ENCODE measurements at regions not wholly inside any gene's neighbourhood (a gene's known extent, or its start where the extent isn't known, plus 50 kb on each side); places are given as distances from the start of the nearest gene placed in this dataset.
"Not testable (repeated sequence)": the region's sequence is repeated elsewhere in the genome, so short reads cannot be mapped to it uniquely, and the experiment has no call there.

GRCh38 chr20:29031262-29031982 is 2226.0 kb upstream of the DEFB115 start:
- WGBS: 78% methylated on average over 15 of the region's 16 CpGs
- H3K27ac ChIP-seq (ENCODE audit: low read depth); H3K36me3 ChIP-seq (ENCODE audit: insufficient read depth); DNase-seq (ENCODE audit: extremely low spot score); H3K4me3 ChIP-seq (ENCODE audit: low read depth, low read length); H3K4me1 ChIP-seq (ENCODE audit: insufficient read depth): not testable (repeated sequence)

GRCh38 chr20:29044239-29044638 is 2213.2 kb upstream of the DEFB115 start:
- DNase-seq (ENCODE audit: extremely low spot score); H3K27ac ChIP-seq (ENCODE audit: low read depth); H3K36me3 ChIP-seq (ENCODE audit: insufficient read depth); H3K4me1 ChIP-seq (ENCODE audit: insufficient read depth); H3K4me3 ChIP-seq (ENCODE audit: low read depth, low read length): not testable (repeated sequence)
- WGBS: 83% methylated on average over 12 of the region's 12 CpGs

DNA sequence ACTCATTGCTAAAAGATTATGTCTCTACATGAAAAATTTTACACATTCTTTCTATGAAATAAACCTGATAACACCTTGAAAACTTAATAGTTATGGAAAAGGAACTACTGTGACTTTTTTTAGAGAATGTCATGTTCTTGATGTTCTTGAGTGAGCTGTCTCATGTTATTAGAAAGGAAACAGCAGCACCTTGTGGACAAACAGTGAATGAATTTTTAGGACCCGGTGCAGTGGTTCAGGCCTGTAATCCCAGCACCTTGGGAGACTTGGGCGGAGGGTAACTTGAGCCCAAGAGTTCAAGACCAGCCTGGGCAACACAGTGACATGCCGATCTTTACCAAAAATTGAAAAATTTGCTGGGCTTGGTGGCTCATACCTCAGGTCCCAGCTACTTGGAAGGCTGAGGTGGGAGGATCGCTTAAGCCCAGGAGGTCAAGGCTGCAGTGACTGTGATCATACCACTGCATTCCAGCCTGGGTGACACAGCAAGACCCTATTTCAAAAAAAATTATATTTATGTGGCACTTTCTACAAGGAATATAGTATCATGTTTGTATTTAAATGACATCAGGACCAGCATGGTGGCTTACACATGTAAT is 2207.4 kb upstream of the DEFB115 start:
- 58% methylated on average over 4 of the region's 4 CpGs for whole genome bisulfite sequencing
- not testable (repeated sequence) for H3K4me3 ChIP-seq (ENCODE audit: low read depth, low read length); H3K4me1 ChIP-seq (ENCODE audit: insufficient read depth); H3K36me3 ChIP-seq (ENCODE audit: insufficient read depth); H3K27ac ChIP-seq (ENCODE audit: low read depth); DNase-seq (ENCODE audit: extremely low spot score)

- 31% methylated on average over 6 of the region's 6 CpGs for WGBS
- H3K36me3 ChIP-seq (ENCODE audit: insufficient read depth); H3K4me1 ChIP-seq (ENCODE audit: insufficient read depth); DNase-seq (ENCODE audit: extremely low spot score); H3K27ac ChIP-seq (ENCODE audit: low read depth); H3K4me3 ChIP-seq (ENCODE audit: low read depth, low read length): not testable (repeated sequence)
Observed at GRCh38 chr20:29057866-29058484, 2199.5 kb upstream of the DEFB115 start.

DNA sequence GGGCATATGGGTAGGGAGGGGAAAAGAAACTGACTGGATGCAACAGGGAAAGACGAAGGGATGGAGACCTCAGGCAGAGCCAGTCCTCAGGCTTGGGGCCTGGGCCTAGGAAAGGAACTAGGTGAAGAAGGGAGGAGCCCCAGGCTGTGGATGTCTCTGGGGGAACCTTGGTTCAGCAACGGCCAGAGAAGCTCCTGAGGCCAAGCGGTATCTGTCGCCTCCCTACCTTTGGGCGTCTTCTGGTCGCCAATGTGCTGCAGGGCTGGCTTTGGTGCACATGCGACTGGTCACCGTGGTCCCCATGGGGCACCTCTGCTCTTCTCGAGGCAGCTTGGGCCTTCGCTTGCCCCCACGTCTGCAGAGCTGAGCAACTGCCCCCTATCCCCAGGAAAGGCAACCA is 2195.0 kb upstream of the DEFB115 start:
- not testable (repeated sequence) for H3K36me3 ChIP-seq (ENCODE audit: insufficient read depth); H3K4me3 ChIP-seq (ENCODE audit: low read depth, low read length); H3K27ac ChIP-seq (ENCODE audit: low read depth); DNase-seq (ENCODE audit: extremely low spot score); H3K4me1 ChIP-seq (ENCODE audit: insufficient read depth)
- 78% methylated on average over 11 of the region's 11 CpGs for WGBS

DNA sequence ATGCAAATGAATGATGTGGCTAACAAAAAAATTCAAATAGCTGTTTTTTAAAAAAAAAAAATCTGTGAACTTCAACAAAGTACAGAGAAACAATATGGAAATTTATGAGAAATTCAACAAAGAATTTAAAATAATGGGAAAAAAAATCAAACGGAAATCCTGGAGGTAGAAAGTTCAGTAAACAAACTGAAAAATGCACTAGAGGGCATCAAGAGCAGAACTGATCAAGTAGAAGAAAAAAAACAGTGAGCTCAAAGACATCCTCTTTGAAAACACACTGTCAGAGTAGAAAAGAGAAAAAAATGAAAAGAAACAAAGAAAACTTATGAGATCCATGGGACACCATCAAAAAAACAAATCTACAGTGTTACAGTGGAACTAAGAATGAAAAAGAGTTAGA is 2191.1 kb upstream of the DEFB115 start:
- 48% methylated on average over 1 of the region's 1 CpG for WGBS
- DNase-seq (ENCODE audit: extremely low spot score); H3K27ac ChIP-seq (ENCODE audit: low read depth); H3K4me3 ChIP-seq (ENCODE audit: low read depth, low read length); H3K36me3 ChIP-seq (ENCODE audit: insufficient read depth); H3K4me1 ChIP-seq (ENCODE audit: insufficient read depth): not testable (repeated sequence)

- H3K36me3 ChIP-seq (ENCODE audit: insufficient read depth); DNase-seq (ENCODE audit: extremely low spot score); H3K4me1 ChIP-seq (ENCODE audit: insufficient read depth); H3K4me3 ChIP-seq (ENCODE audit: low read depth, low read length); H3K27ac ChIP-seq (ENCODE audit: low read depth): not testable (repeated sequence)
- WGBS: 75% methylated on average over 8 of the region's 8 CpGs
Observed at GRCh38 chr20:29073640-29074039, 2183.8 kb upstream of the DEFB115 start.

DNA sequence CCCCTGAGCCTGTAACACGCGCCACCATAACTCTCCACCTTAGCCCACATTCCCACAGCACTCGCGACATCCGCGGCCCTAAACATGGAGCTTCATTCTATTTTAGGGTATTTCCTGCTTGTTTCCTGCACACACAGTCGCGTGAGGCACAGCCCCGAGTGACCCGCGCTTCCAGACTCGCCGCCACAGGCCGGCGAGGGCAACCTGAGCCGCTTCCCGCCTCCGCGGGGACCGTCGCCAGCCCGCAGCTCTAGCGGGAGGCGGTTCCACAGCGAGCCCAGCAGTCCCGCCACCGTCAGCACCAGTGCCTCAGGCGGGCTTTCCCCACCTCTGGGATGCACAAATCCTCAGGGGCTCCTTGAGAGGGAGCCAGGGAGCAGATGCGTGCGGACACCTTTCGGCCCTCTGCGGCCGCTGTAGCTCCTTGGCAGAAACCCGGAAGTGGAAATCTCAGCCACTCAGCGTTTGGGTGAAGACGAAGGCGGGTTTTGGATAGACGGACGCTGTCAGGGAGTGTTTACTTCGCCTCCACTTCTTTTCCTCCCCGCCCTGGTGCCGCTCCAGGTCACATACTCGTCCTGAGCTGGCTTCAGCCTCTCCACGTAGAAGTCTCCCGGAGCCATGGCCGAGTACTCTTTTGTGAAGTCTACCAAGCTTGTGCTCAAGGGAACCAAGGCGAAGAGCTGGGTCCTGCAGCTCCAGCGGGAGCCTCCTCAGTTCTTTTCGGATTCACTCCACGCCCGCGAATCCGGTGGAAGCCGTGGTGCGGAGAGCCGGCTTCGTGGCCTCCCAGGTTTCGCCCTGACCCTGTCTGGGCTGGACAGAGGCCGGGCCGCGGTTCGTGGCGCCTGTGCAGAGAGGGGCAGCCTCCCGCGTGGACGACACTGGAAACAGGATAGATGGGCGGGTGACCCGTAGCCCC is 2177.4 kb upstream of the DEFB115 start:
- Histone ChIP-seq H3K36me3 (ENCODE audit: insufficient read depth) (no peaks in the 10 kb centered on the region), H3K4me1 (ENCODE audit: insufficient read depth) (no peaks in the 10 kb centered on the region), H3K4me3 (ENCODE audit: low read depth, low read length) (peak overlapping the region; percentile 20), H3K27ac (ENCODE audit: low read depth) (no peak overlapping the region)
- WGBS: 32% methylated on average over 68 of the region's 68 CpGs
- no peak for DNase-seq (ENCODE audit: extremely low spot score)

GRCh38 chr20:29081712-29082111 is 2175.8 kb upstream of the DEFB115 start:
- not testable (repeated sequence) for H3K4me3 ChIP-seq (ENCODE audit: low read depth, low read length); H3K4me1 ChIP-seq (ENCODE audit: insufficient read depth); H3K27ac ChIP-seq (ENCODE audit: low read depth); DNase-seq (ENCODE audit: extremely low spot score); H3K36me3 ChIP-seq (ENCODE audit: insufficient read depth)
- 94% methylated on average over 1 of the region's 1 CpG for WGBS

DNA sequence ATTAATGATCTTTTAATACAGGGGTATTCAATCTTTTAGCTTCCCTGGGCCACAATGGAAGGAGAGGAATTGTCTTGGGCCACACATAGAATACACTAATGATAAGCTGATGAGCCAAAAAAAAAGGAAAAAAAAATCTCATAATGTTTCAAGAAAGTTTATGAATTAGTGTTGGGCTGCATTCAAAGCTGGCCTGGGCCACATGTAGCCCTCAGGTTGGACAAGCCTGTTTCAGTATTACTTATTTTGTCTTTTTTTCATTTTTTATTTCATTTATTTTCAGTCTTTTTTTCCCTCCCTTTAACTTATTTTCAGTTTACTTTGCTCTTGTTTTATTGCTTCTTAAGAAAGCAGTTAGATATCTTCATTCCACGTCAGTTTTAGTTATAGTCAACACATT is 2171.8 kb upstream of the DEFB115 start:
- no peaks in the 10 kb centered on the region for H3K36me3 ChIP-seq (ENCODE audit: insufficient read depth)
- no peaks in the 10 kb centered on the region for H3K4me1 ChIP-seq (ENCODE audit: insufficient read depth)
- H3K4me3 ChIP-seq (ENCODE audit: low read depth, low read length): no peak overlapping the region
- DNase-seq (ENCODE audit: extremely low spot score): no peak
- 13% methylated on average over 1 of the region's 1 CpG for WGBS
- H3K27ac ChIP-seq (ENCODE audit: low read depth): no peak overlapping the region

- DNase-seq (ENCODE audit: extremely low spot score); H3K4me1 ChIP-seq (ENCODE audit: insufficient read depth); H3K27ac ChIP-seq (ENCODE audit: low read depth); H3K4me3 ChIP-seq (ENCODE audit: low read depth, low read length); H3K36me3 ChIP-seq (ENCODE audit: insufficient read depth): not testable (repeated sequence)
- 85% methylated on average over 11 of the region's 11 CpGs for WGBS
Observed at GRCh38 chr20:29086145-29086718, 2171.2 kb upstream of the DEFB115 start.

DNA sequence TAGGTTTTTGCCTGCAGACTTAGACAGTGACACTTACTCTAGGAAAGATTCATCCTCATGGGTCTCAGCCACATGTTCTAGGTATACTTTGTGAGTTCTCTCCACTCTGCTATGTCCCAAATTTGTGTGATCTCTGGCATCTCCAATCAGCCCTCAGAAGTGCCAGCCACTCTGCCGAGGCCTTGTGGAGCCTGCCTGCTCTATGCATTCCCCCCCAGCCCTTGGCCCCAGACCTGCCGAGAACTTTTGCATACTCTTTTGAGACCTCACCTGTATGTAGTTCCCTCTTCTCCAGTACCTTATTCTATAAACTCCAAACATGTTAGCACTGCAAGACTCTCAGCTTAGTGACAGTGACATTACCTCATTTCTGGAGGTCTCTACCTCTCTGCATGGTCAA is 2170.5 kb upstream of the DEFB115 start:
- no peak overlapping the region for H3K27ac ChIP-seq (ENCODE audit: low read depth)
- no peak for DNase-seq (ENCODE audit: extremely low spot score)
- 83% methylated on average over 2 of the region's 2 CpGs for WGBS
- H3K4me1 ChIP-seq (ENCODE audit: insufficient read depth): no peaks in the 10 kb centered on the region
- H3K36me3 ChIP-seq (ENCODE audit: insufficient read depth): no peaks in the 10 kb centered on the region
- H3K4me3 ChIP-seq (ENCODE audit: low read depth, low read length): no peak overlapping the region

DNA sequence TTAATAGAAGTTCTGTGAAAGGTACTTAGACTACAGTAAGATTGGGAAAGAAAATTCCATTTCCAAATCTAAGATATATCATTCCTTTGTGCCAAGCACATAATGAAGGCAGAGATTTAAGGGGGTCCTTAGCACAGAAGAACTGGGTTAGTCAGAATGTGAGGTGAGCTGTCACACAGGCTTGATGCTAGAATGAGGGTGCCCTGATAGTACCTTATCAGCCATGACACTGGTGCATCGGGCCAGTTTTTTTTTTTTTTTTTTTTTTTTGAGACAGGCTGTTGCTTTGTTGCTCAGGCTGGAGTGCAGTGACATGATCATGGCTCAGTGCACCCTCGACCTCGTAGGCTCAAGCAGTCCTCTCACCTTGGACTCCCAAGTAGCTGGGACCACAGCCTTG is 2169.6 kb upstream of the DEFB115 start:
- not testable (repeated sequence) for H3K36me3 ChIP-seq (ENCODE audit: insufficient read depth); H3K4me1 ChIP-seq (ENCODE audit: insufficient read depth); H3K27ac ChIP-seq (ENCODE audit: low read depth); DNase-seq (ENCODE audit: extremely low spot score); H3K4me3 ChIP-seq (ENCODE audit: low read depth, low read length)
- WGBS: 53% methylated on average over 3 of the region's 3 CpGs
